IPS DF 19.7 (cell line): ENCODE measurements at regions not wholly inside any gene's neighbourhood (a gene's known extent, or its start where the extent isn't known, plus 50 kb on each side); places are given as distances from the start of the nearest gene placed in this dataset.
"Not testable (repeated sequence)": the region's sequence is repeated elsewhere in the genome, so short reads cannot be mapped to it uniquely, and the experiment has no call there.

Source experiments
- DNase-seq: peaks from one replicate; pipeline ENCODE4 v3.0.0-alpha.2; 2013; ENCODE audit warnings: low read depth, low spot score

DNA sequence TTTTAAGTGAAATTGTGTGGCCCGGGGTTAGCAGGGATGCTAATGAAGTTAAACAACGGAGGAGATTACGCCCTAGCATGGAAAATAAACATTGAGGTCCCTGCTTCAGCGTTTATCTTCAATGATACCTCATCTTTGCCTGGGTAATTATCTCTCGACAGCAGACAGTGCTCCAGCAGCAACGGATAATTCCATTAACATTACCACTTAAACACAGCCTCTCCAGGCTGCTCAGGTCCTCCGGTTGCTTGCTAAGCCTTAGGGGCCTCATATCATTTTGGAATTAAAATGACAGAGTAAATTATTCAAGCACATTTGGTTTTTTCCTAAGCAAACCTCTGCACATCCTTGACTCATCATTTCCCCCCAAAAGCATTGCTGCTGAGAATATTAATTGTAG is 281.5 kb upstream of the KLF3 start:
- no peak for DNase-seq

DNA sequence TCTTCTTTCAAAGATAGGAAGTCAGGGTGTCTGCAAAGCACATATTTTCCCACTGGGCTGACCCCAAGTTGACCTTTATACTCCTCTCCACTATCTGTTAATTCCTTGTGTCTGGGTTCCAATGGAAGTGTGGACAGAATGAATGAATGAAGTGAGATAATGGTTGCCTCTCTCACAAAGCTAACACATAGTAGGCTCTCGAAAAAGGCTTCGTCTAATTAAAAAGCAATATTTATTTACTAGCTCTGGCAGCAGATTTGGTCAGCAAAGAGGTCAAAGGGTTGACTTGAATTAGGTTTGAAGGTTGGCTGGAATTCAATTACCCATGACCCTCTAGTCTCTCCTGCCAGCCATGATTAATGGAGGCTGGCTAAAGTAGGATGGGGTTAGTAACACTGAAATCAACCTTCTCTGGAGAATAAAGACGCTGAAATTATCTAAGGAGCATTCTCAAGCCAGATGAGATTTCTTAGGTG is 280.3 kb upstream of the KLF3 start:
- DNase-seq: no peak

DNA sequence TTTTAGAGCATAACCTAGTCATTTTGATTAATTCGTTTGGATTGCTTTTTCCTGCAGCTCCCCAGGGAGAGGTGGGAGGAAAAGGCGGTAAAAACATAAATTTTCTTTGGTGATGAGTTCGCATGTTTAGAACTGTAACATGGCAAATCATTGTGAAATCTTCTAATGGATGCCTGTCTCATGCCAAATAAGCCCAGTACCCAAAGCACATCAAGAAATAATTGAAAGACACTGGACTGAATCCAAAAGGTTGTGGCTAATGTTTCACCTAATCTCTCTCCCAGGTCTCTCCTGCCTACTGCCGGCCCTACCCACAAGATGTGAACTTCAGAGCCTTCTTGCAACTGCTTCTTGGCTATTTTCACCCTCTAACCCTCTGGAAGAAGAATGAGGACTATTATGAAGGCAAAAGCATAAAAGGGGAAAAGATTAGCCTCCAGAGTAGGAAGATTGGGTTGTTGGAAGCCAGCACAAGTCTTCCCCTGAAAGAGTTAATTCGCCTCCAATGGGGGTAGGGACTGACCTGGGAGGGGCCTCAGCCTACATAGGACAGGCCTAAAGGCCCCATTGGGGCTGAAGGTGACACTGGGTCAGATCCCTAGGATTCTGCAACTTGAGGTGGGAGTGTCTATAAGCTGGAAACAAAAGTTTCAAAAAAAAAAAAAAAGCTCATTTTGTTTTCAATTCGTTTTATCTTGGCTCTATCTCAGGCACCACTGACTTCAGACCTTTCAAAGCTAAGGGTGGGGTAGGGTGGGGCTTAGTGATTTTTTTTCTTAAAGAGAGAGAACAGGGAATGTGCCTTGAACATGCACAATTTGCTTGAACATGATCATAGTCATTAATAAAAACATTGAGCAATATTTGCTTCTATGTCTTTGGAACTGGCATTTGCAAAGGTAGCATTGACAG is 278.6 kb upstream of the KLF3 start:
- no peak for DNase-seq

DNA sequence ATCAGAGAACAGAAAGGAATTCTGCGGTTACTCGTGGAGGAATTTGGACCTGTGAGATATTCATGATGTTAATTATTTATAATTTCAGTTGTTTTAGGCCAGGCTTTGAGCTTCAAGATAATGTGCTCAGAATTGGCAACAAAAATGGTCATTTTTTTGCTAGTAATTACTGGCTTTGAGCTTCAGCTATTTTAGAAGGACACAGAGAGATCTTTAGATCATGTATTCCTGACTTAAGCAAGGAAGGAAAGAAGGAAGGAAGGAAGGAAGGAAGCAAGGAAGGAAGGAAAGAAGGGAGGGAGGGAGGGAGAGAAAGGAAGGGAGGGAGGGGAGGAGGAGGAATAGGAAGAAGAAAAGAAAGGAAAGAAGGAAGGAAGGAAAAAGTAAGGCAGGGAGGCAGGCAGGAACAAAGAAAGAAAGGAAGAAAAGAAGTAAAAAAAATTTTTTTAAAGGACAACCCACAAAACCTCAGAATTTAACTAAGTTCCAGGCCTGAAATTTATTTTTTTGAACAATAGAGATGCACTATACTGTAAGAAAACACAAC is 277.9 kb upstream of the KLF3 start:
- DNase-seq: no peak

DNA sequence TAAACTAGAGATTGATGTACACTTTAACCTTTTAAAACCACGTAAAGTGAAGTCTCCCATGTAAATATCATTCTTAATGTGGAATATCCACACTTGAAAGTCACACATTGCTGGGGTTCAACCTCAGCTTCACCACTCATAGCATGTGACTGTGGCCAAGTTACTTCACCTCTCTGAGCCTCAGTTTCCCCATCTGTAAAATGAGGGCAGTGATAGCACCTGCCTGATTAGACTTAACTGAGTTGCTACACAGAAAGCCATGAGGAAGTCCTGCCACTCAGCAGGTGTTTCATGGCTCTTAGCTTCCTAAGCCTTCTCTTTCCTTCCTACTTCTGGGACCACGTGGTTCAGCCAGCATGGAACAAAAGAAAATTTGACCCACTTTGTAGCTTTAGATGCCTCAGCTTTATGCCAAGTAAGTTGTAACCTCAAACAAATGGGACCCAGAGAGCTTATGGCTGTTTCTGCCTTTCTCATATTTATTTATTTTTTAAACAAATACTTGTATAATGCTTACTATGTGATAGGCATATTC is 277.3 kb upstream of the KLF3 start:
- DNase-seq: no peak

DNA sequence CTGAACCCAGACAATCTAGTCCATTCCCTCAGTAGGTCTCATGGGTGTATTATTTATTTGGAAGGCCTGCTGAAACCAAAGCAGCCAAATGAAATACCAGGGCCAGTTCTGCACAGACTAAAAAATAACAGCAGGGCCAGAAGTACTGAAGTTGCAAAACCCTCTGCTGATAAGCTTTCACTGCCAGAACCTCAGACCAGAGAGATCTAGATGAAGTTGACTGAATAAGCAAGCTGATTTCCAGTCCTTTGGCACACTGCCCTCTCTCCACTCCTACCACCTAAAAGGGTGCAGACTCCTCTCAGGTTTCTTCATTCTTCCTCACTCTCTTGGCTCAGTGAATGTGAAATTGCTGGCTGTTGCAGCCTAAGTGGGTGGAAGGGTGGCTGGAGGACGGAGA is 276.7 kb upstream of the KLF3 start:
- DNase-seq: no peak

DNA sequence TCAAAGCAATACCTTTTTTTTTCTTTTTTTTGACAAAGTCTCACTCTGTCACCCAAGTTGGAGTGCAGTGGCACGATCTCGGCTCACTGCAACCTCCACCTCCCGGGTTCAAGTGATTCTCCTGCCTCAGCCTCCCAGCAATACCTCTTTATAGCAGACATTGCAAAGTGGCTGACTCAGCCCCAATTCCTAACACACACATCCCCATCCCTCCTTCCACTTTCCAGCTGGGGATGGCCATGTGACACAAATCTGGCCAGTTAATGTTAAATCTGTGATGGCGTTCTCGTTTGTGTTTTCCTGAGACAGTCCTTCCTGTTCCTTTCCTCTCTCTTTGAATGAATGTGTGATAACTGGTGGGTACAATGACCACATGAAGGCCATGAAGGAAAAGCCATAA is 276.2 kb upstream of the KLF3 start:
- no peak for DNase-seq

- DNase-seq: not testable (repeated sequence)
Measured at GRCh38 chr4:38388907-38389306, 275.1 kb upstream of the KLF3 start.

- no peak for DNase-seq
Measured at GRCh38 chr4:38390969-38391545, 272.9 kb upstream of the KLF3 start.

DNA sequence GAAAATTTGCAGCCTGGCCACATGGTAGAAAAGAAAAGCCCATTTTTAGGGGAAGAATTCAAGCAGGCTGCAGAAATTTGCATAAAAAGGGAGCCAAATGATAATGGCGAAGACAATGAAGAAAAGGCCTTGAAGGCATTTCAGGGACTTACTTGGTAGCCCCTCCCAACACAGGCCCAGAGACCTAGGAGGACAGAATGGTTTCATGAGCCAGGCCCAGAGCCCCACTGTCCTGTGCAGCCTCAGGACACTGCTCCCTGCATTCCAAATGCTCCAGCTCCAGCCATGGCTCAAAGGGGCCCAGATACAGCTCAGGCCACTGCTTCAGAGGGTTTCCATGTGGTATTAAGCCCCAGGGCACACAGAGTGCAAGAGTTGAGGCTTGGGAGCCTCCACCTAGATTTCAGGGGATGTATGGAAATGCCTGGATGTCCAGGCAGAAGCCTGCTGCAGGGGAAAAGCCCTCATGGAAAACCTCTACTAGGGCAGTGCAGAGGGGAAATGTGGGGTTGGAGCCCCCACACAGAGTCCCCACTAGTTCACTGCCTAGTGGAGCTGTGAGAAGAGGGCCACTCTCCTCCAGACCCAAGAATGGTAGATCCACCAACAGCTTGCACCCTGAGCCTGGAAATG is 271.7 kb upstream of the KLF3 start:
- no peak for DNase-seq

DNA sequence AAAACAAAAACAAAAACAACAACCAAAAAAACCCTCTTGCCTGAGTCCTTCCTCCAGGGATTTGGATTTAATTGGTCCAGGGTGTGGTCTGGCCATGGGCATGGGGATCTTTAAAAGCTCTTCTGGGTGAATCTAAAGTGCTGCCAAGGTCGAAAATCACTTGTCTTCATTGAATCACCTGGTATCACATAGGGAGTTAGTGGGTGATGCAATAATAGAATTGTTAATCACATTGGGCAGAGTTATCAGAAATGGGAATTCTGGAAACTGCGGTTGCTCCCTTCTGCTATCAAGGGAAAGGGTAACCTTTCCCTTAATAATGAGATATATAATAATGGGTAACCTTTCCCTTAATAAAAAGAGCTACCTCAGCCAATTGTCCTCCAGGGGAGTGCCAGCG is 267.9 kb upstream of the KLF3 start:
- no peak for DNase-seq

DNA sequence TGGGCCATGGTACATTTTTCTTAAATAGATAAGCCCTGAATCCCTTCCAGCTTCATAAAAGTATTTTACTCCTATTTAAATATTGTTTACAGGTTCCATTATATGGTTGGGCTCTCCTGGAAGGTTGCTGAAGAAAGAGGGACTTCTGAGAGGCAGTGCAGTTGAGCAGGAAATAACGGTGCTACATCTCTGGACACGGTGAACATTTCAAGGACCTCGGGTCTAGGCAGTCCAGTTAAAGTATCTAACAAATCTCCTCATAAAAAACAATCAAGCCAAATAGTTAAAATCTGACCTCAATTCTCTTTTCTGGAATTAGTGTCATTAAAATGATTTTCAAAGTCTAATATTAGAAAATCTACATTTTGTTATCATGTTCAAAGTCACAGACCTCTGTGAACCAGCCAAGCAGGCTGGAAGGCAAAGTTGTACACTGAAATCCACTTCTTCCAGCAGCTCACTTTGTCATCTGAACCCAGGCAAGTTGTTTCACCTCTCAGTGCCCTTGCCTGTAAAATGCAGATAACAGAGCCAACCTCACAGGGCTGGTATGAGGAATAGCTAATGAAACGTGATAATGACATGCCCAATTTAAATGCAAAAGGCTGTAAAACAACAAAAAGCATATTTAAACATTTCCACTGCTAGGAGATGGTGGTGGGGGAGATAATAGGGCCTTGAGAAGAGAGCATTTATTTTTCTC is 267.0 kb upstream of the KLF3 start:
- DNase-seq: no peak

GRCh38 chr4:38400946-38401345 is 263.1 kb upstream of the KLF3 start:
- no peak for DNase-seq

DNA sequence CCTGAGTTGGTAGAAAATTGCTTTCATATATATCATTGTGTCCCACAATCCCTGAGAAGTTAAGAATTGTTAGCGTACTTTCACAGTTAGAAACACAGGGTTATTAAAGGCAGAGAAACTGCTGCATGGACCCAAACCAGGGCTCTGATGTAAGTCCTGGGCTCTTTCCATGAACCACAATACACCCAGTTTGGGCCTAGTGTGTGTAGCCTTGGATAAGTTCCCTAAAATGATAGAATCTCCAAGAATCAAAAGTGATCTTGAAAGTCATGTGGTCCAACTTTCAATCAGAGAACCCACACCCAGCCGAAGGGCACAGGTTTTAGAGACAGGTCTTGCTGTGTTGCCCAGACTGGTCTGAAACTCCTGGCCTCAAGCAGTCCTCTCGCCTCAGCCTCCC is 257.8 kb upstream of the KLF3 start:
- no peak for DNase-seq

GRCh38 chr4:38409852-38410251 is 254.1 kb upstream of the KLF3 start:
- no peak for DNase-seq

DNA sequence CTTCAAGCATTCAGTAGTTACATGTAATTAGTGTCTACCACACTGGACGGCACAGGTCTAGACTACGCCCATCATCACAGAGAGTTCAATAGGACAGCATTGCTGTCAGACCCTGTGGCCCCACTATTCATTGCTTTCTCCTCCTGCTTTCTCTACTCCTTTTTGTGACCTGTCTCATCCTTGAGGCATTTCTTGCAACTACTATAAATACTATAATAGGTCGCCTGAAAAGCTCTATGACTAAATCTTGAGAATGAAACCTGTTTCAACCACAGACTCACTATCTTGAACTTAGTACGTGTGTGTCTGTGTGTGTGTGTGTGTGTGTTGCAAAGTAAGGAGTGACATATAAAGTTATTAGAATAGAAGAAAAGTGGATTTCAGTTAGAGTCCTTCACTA is 252.9 kb upstream of the KLF3 start:
- no peak for DNase-seq

- DNase-seq: no peak
Measured at GRCh38 chr4:38411981-38412536, 251.9 kb upstream of the KLF3 start.

GRCh38 chr4:38413524-38414341 is 250.3 kb upstream of the KLF3 start:
- DNase-seq: no peak

DNA sequence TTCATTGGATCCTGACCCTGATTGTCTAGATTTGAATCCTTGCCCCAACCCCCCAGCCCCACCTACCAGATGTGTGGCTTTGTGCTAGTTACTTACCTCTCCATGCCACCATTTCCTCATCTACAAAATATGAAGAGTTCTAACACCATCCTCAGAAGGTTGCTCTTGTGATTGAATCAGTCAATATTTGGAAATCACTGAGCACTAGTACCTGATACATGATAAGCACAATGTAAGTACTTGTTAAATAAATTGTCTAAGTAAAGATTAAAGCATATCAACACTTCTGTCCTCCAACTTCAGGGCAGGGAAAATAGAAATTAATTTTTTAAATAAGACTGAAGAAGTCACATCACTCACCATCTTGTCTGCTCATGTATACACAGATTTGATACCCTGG is 249.6 kb upstream of the KLF3 start:
- DNase-seq: no peak

DNA sequence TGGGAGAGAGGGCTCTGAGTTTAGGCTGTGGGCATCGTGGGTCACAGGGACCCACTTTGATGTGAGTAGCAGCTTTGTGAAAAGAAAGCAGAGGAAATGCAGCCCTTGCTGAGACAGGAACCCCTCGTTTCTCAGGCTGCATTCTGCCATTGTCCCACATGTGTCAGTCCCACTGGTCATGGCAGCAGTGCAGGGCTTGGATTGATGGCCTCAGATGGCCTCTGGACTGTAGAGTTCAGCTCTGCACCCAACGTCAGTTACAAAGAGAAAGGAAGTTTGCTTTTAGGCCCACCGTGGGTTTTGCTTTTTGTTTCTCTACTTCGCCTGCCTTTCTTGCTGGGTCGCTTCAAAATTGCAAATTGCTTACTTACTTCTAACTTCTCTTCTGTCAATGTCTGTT is 248.3 kb upstream of the KLF3 start:
- no peak for DNase-seq
